Mucosa of descending colon (tissue), 3 donors: ENCODE measurements at regions not wholly inside any gene's neighbourhood (a gene's known extent, or its start where the extent isn't known, plus 50 kb on each side); places are given as distances from the start of the nearest gene placed in this dataset.
"Not testable (repeated sequence)": the region's sequence is repeated elsewhere in the genome, so short reads cannot be mapped to it uniquely, and the experiment has no call there.

ENCODE experiments used
- ATAC-seq: fragments of 200-7000 bp; cut with Tn5 transposase; one replicate; pipeline ENCODE4 v1.9.1; 2020; ENCODE audit warnings: mild to moderate bottlenecking, moderate library complexity
- DNase-seq, 3 donors: peaks; one replicate each; pipeline ENCODE4 v3.0.0-alpha.2; 2020
- H3K36me3 ChIP-seq: fragments of 200-600 bp; one replicate; pipeline ENCODE4 v1.8.0; 2021; ENCODE audit warnings: low read depth, mild to moderate bottlenecking
- H3K4me1 ChIP-seq: fragments of 200-600 bp; one replicate; pipeline ENCODE4 v1.8.0; 2021; ENCODE audit warnings: low read depth, mild to moderate bottlenecking
- H3K4me3 ChIP-seq: fragments of 200-600 bp; one replicate; pipeline ENCODE4 v1.8.0; 2021; ENCODE audit warnings: mild to moderate bottlenecking
- H3K9me3 ChIP-seq: fragments of 200-600 bp; one replicate; pipeline ENCODE4 v1.8.0; 2021; ENCODE audit warnings: mild to moderate bottlenecking
- CTCF ChIP-seq: fragments of 200-600 bp; IDR thresholded peaks from one replicate; pipeline ENCODE4 v1.8.0; 2022; ENCODE audit warnings: antibody characterized with exemption, mild to moderate bottlenecking
- intact Hi-C, 2 donors: fragments of 100-400 bp; cut with DNase I in 1 of 2; cut with micrococcal nuclease in 1 of 2; formaldehyde crosslinking; loops; one replicate each; pipeline versions ENCODE4 v1.11.0 to v1.11.1; 2022; cut with DNase I, micrococcal nuclease
- donor health status: DM: no; HTN: no; CAD: no; lungs with moderate emphysema.
- donor health status: DM: no; HTN: no; CAD: no.
- donor health status: DM: no; HTN: yes; CAD: no.

- H3K4me1 ChIP-seq = no peaks in the 10 kb centered on the region
- no peak for TF ChIP-seq CTCF
- H3K4me3 ChIP-seq = no peak overlapping the region
- no peaks in the 10 kb centered on the region for H3K36me3 ChIP-seq
- intact Hi-C loops = no loop called here
- ATAC-seq (no peak), DNase-seq (no peak)
- no peaks in the 10 kb centered on the region for H3K9me3 ChIP-seq
These were observed 490.0 kb upstream of the PIK3R1 start for GRCh38 chr5:67725604-67726003.

GRCh38 chr5:67724412-67725135, 491.0 kb upstream of the PIK3R1 start:
- TF ChIP-seq CTCF = no peak
- Histone ChIP-seq H3K9me3 (no peaks in the 10 kb centered on the region), H3K36me3 (no peaks in the 10 kb centered on the region), H3K4me1 (no peaks in the 10 kb centered on the region), H3K4me3 (no peak overlapping the region)
- intact Hi-C loops = no loop called here
- DNase-seq = no peak
- ATAC-seq = no peak

- Histone ChIP-seq H3K4me1 (no peaks in the 10 kb centered on the region), H3K4me3 (no peak overlapping the region), H3K36me3 (no peaks in the 10 kb centered on the region), H3K9me3 (no peaks in the 10 kb centered on the region)
- DNase-seq = no peak
- no peak for TF ChIP-seq CTCF
- ATAC-seq = no peak
- intact Hi-C loops = no loop called here
These were observed 491.7 kb upstream of the PIK3R1 start for GRCh38 chr5:67723873-67724272.

GRCh38 chr5:67722582-67722981, 493.0 kb upstream of the PIK3R1 start:
- H3K4me1 ChIP-seq, H3K9me3 ChIP-seq, intact Hi-C loops, H3K36me3 ChIP-seq, H3K4me3 ChIP-seq, DNase-seq, ATAC-seq: not testable (repeated sequence)

- intact Hi-C loops = no loop called here
- no peak for ATAC-seq
- no peaks in the 10 kb centered on the region for H3K4me1 ChIP-seq
- H3K36me3 ChIP-seq = no peaks in the 10 kb centered on the region
- H3K4me3 ChIP-seq = no peak overlapping the region
- no peak for TF ChIP-seq CTCF
- no peak for DNase-seq
- no peaks in the 10 kb centered on the region for H3K9me3 ChIP-seq
These were observed 495.3 kb upstream of the PIK3R1 start for GRCh38 chr5:67720162-67720772.

GRCh38 chr5:67702008-67702407, 505.4 kb upstream of the CD180 start:
- intact Hi-C loops = no loop called here
- Histone ChIP-seq H3K4me3 (no peak overlapping the region), H3K4me1 (no peaks in the 10 kb centered on the region), H3K9me3 (peaks cover 14% of the 10 kb centered on the region), H3K36me3 (no peaks in the 10 kb centered on the region)
- TF ChIP-seq CTCF = no peak
- ATAC-seq (no peak), DNase-seq (no peak)
